ENCODE measurements at regions not wholly inside any gene's neighbourhood (a gene's known extent, or its start where the extent isn't known, plus 50 kb on each side); places are given as distances from the start of the nearest gene placed in this dataset.

DNA sequence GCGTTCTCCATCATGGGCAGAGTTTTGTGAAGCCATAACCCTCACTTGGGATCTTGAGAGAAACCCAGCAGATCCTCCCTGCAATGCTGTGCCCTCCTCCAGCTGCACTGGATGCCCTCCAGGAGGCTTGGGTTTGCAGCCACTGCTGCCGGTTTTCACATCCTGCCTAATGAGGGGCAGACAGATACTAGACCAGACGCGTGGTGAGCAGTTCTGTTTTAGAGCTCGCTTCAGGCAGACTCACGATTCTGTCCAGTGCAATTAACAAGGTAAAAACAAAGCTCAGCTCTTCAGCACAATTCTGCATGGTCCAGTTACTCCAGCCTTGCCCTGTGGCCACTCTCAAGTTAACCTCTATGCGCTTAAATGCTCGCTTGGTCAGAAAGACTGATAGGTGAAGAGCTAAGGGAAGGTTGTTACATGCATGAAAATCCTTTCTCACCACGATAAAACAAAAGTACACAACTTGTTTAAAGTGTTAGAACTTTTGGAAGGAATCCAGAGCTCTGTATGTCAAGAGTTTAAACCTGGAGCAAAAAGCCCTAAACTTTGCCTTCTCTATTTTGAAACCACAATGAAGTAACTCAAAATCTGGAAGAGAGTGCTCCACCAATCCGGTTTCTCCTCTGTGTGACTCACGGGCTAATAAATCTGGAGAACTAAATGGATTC lies 292.3 kb upstream of the FAT3 start:
- in situ Hi-C loops (cut with HindIII; ENCODE audit: low pct_unique_long_range_greater_than_20kb, low sequenced_read_pairs), result no loop called here

DNA sequence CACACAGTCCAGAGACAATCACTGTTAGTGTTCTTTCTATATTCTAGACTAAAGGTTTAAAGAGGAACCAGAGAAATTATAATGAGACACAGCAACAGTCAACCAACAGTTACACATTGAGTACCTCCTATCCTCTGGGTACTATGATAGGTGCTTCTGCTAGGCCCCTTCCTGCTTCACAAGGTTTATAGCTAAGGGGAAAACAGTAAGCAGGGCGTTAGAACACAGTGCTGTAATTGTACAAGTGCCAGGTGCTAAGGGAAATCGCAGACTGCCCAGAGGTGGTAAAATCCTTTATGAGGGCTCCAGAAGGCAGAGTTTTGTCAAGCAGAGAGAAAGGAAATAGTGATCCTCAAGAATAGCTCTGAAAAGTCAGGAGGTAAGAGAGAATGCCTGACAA lies 297.2 kb upstream of the FAT3 start:
- in situ Hi-C loops (cut with HindIII; ENCODE audit: low pct_unique_long_range_greater_than_20kb, low sequenced_read_pairs), result no loop called here
- no peak for DNase-seq (ENCODE audit: low read depth, low spot score)

More for the DNA sequence above, 292.3 kb upstream of the FAT3 start:
- no peak for DNase-seq (ENCODE audit: low read depth, low spot score)

DNA sequence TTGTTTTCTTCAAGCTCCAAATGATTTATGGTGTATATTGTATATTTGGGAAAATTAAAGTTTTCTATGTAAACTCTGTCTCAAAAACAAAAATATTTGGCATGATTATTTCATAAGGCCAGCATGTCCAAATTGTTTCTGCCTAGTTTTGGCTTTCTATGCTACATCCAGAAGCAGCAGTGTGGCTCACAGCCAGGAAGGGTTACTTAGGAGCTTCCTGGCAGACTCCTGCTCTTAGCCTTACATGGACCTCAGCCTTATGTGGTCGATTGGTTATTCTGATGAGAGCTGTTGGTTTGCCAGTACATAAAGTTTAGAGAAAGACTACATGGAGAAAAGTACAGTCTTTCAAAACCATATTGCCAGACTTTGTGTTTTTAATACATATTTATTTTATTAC lies 297.7 kb upstream of the FAT3 start:
- DNase-seq (ENCODE audit: low read depth, low spot score), result no peak
- in situ Hi-C loops (cut with HindIII; ENCODE audit: low pct_unique_long_range_greater_than_20kb, low sequenced_read_pairs), result no loop called here

DNA sequence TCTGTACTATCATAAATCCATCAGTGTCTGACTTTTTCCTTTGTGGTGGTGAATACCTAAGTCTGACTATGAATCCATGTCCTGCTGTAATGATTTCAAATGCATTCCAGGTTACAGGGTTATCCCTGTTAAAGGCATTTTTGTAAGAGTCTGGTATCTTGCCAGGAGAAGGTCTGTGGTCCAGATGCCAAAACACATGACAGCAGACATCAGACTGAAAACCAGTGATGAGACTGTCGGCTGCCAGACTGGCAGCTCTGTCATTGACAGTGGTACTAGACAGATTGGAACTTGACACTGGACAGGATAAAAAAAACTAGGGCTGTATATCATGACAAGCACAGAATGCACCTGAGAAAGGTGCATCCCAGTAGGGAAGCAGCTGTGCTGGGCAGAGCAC lies 301.8 kb upstream of the FAT3 start:
- in situ Hi-C loops (cut with HindIII; ENCODE audit: low pct_unique_long_range_greater_than_20kb, low sequenced_read_pairs), result no loop called here
- DNase-seq (ENCODE audit: low read depth, low spot score), result no peak

DNA sequence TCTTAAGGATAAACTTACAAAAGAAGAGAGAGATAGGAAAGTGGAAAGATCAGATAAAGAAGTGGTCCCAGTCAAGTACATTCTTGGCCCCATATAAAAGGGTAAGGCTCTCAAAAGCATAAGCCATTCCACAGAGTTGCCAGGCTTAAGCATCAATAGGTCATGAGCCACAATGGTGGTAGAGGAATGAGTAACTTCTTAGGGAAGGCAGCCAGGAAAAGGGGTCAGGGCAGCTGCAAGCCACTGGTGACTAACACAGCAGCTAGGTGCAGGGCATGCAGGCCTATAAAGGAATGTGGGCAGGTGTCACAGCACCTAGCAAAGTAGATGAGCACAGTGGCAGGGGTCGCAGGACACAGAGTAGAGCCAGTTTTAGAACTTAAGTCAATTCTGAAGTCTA lies 302.6 kb upstream of the FAT3 start:
- no peak for DNase-seq (ENCODE audit: low read depth, low spot score)
- in situ Hi-C loops (cut with HindIII; ENCODE audit: low pct_unique_long_range_greater_than_20kb, low sequenced_read_pairs), result no loop called here

DNA sequence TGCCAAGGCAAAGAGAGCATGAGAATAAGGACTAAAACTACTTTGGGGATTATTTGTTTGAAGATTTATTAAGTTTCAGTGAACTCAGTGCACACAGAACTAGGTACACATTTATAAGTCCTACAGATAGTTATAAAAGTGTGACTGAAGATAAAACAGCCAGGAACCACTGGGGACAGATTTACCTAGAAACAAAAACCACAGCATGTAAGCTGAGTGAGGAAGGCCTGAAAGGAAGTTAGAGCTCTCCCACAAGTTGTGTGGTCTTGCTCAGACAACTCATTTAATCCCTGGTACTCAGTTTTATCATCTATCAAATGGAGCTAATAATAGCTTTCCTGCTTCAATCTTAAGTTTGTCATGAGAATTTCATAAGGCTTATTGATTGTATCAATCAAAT lies 311.2 kb upstream of the FAT3 start:
- no peak for DNase-seq (ENCODE audit: low read depth, low spot score)
- in situ Hi-C loops (cut with HindIII; ENCODE audit: low pct_unique_long_range_greater_than_20kb, low sequenced_read_pairs), result no loop called here

DNA sequence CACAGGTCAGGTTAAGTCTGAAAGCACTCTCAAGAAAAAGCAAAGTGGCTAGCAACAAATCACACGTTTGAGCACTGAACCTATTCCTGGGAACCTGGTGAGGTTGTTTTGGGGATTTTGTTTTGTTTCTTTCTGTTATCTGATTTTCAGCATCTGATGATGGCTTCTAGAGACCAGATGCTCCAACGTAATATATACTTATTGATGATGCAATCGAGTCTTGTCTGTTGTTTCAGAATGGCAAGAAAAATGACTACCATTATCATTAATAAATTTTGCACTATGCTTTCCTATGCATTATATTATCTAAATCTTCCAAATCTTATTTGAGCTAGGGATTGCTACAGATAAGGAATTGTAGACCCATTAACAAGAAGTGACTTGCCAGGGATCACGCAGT lies 312.3 kb upstream of the FAT3 start:
- in situ Hi-C loops (cut with HindIII; ENCODE audit: low pct_unique_long_range_greater_than_20kb, low sequenced_read_pairs), result no loop called here
- DNase-seq (ENCODE audit: low read depth, low spot score), result no peak

DNA sequence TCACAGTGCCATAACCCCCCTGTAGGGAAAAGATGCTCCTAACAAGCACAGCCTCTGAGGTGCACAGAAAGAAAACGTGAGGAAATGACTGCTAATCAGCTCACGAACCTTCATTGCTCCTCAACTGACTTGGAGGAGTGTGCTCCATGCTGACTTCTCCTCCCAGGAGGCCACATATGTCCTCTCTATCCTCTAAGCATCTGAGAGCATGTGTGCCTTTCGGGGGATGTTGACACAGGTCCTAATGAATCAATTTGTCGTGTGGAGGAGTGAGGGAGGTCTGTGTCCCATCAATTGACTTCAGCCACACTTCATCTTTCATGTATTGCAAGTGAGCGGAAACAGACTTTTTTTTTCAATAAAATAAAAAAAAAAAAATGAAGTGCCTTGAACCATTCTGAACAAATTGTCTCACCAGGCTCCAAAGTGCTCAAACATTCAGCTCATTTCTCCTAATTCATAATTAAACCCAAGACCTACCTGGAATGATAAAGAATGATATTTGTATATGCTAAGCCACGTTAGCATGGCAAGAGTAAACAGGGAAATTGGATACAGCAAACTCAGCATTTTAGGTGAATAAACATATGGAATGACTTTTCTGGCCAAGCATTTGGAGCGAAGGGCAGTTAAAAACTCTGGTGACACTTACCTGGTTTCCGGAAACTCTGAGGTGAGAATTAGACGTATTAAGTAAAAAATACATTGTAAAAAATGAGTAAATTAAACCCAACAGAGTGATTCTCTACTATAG lies 317.6 kb upstream of the FAT3 start:
- in situ Hi-C loops (cut with HindIII; ENCODE audit: low pct_unique_long_range_greater_than_20kb, low sequenced_read_pairs), result no loop called here
- DNase-seq (ENCODE audit: low read depth, low spot score), result no peak

DNA sequence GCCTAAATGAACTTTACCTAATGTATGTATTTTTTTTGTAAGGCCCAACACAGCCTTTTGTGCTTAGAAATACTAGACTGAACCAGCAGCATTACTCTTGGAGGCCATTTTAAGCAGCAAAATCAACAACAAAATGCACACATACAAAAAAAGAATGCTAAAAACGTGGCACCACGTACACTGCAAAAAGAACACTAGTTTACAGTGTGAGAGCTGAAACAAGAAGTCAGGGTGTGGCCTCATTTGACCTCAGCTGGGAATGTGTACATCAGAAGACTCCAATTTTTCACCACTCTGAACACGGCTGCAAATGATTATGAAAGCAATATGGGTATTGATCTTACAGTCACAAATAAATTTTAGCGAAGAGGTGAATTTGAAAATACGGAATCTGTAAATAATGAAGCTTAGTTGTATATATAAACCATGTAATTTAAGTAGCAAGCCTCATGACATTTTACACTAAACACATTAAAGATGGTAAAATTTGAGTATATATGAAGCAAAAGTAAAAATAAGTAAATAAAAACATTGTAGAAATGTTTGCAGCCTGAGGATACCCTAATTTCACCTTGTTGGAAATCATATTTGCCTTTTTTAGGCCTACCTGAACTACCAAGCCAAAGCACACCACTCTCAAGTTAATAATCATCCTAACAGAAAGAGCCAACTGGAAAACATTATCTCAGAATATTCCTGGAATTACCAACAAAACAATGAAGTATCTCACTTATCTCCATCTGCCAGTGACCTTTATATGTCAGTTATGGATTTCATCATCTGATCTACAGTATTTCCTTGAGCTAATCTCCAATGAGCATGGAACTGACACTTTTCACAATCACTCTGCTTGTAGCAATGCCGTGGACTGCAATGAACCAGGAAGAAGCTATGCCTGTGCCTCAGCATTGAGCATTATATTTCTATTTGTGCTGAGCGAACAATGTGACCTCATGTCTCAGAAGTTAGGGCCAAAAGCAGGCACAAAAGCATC lies 319.5 kb upstream of the FAT3 start:
- peak; percentile 5 for DNase-seq (ENCODE audit: low read depth, low spot score)
- in situ Hi-C loops (cut with HindIII; ENCODE audit: low pct_unique_long_range_greater_than_20kb, low sequenced_read_pairs), result no loop called here

DNA sequence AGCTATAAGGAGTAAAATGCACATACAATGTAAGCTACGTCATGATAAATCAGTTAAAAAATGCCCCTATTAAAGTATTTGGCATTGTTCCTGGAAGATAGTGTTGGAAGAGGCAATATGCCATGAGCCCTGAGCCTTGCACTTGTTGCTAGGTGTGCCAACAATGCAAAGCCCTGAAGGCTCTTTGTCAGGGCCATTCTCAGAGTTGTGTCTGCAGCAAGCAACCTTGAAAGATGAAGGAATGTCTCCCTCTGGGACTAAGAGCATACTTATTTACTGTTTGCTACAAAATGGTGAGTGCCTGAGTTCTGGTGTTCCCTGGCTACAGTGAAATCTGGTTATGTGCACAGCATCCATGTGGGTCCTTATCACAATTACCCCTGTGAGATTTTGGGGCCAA lies 322.3 kb upstream of the FAT3 start:
- in situ Hi-C loops (cut with HindIII; ENCODE audit: low pct_unique_long_range_greater_than_20kb, low sequenced_read_pairs), result no loop called here
- DNase-seq (ENCODE audit: low read depth, low spot score), result no peak

DNA sequence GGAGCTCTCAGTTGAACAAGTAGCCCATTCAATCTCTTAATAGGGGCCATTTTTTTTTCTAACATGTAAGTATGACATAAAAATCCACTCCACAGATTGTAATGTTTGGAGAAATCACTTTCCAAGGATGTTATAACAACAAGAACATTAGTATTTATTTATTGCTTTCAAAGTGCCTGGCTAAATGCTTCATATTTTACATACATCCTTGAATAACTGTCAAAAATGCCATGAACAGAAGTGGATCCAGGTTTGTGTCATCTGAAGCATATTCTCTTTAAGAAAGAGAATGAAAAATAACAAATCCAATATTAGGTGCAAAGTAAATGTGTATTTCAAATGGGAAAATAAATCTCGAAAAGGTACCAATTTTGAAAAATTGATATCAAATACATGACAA lies 344.0 kb upstream of the FAT3 start:
- DNase-seq (ENCODE audit: low read depth, low spot score), result no peak
- in situ Hi-C loops (cut with HindIII; ENCODE audit: low pct_unique_long_range_greater_than_20kb, low sequenced_read_pairs), result no loop called here

DNA sequence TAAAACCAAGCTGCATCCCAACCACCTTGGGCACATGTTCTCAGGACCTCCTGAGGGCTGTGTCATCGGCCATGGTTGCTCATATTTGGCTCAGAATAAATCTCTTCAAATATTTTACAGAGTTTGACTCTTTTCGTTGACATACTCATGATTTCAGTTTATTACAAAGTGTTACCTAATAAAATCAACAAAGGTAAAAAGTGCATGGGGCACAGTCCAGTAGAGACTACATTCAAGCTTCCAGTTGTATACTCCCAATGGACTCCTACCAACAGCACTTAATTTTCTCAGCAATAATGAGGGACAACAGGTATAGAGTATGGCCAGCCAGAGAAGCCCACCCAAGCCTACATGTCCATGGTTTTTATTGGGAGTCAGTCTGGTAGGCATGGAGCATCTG lies 347.9 kb upstream of the FAT3 start:
- in situ Hi-C loops (cut with HindIII; ENCODE audit: low pct_unique_long_range_greater_than_20kb, low sequenced_read_pairs), result no loop called here
- DNase-seq (ENCODE audit: low read depth, low spot score), result no peak

DNA sequence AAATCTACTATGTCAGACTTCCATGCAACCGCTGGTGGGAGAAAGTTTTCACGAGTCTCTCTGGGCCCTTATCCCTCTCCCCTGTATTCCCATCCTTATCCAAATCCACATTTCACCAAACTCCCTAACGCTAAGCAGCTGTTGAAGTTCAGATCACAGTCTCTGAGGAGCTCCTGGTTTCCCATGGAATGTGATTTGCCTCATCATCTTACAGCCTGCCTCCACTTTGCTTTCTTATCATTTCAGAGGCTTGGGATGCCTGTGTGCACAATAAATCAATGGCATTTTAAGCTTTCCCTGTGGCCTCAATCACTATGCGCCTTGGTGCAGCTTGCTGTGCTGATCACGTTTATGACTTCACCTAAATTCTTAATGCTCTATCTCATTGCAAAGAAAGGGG lies 352.4 kb upstream of the FAT3 start:
- in situ Hi-C loops (cut with HindIII; ENCODE audit: low pct_unique_long_range_greater_than_20kb, low sequenced_read_pairs), result no loop called here
- DNase-seq (ENCODE audit: low read depth, low spot score), result no peak

DNA sequence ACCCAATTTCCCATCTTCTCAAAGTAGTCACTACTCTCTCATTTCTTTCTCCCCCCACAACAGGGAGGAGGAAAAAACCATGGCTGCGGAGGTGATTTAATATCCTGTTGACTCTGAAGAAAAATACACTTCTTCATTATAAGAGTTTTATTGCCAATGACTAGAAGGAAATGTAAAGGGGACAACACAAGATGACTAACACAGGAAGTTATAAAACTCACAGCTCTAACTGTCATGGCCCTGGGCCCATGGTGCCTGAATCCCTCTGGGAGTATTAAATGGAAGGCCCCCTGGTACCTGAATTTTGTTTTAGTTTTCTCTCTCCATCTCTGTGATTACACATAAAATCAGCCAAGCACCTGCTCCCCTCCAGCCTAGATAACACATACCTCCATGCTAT lies 352.8 kb upstream of the FAT3 start:
- DNase-seq (ENCODE audit: low read depth, low spot score), result no peak
- in situ Hi-C loops (cut with HindIII; ENCODE audit: low pct_unique_long_range_greater_than_20kb, low sequenced_read_pairs), result no loop called here

DNA sequence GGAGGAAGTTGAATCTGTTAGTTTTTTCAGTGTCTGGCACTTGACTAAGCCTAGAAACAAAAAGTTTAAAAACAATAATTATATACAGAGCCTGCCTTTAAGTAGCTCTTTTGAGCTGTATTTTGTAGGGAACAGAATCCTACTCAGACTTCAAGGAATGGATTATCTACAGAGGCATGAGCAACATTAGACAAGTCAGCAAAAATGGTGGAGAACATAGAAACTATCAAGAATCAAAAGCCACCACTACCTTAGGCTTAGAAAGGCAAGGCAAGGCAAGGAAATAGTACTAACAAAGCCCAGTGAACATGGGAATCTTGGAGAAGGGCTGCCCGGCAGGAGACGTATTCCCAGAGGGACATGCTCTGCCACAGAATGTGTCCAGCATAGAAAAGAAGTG lies 353.6 kb upstream of the FAT3 start:
- in situ Hi-C loops (cut with HindIII; ENCODE audit: low pct_unique_long_range_greater_than_20kb, low sequenced_read_pairs), result no loop called here
- no peak for DNase-seq (ENCODE audit: low read depth, low spot score)

DNA sequence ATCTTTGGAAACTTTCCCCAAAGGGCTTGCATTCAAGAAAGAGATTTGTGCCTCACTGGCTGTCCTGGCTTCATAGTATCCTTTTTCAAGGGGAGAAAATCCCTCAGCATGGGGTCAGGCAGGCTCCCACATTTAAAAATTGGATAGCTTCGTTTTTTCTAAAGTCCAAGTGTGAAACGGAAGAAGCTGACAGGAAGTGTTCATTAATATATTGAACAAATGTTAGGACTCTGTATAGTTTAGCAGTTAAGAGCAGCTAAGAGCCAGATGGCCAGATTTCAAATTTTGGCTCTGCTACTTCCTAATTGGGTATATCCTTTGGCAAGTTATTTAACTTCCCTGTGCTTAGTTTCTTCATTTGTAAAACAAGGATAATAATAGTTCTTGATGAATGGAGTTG lies 354.9 kb upstream of the FAT3 start:
- in situ Hi-C loops (cut with HindIII; ENCODE audit: low pct_unique_long_range_greater_than_20kb, low sequenced_read_pairs), result no loop called here
- DNase-seq (ENCODE audit: low read depth, low spot score), result no peak

DNA sequence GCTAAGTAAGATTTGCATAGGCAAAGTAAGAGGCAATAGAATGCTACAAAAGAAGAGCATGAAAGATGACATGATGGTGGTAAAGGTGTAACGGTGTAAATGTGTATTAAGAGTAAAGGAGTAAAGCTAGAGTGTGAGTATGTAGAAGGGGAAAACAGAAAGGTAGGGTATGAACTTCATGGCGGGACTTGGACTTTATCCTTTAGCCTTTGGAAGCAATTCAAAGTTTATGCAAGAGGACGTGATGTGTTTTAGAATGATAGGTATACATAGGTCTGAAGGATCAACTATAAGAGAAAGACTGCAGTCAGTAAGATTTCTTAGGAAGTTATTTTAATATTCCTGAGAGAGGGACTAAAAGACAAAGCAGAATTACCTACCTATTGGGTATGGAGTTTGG lies 358.0 kb upstream of the FAT3 start:
- in situ Hi-C loops (cut with HindIII; ENCODE audit: low pct_unique_long_range_greater_than_20kb, low sequenced_read_pairs), result no loop called here
- no peak for DNase-seq (ENCODE audit: low read depth, low spot score)

DNA sequence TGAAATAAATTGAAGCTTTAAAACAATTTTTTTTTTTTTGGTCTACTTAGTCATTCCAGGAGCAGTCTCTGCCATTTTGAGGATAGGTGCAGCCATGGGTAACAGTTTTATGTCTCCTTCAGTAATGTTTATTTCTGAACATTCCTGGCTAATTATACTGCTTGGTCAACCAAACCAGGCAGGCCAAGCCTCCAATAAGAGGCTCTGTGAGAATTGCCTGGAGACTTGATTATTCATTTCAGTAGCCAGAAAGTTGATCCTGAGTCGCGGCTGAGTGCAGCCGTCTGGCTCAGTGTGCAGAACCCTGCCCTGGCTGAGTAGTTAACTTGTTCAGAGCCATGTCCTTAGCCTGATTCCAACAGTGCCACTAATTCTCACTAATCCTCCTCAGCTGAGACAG lies 364.0 kb upstream of the FAT3 start:
- in situ Hi-C loops (cut with HindIII; ENCODE audit: low pct_unique_long_range_greater_than_20kb, low sequenced_read_pairs), result no loop called here
- no peak for DNase-seq (ENCODE audit: low read depth, low spot score)
